Stimulated activated naive CD8-positive, alpha-beta T cell treated with anti-CD3 and anti-CD28 coated beads, Interleukin-15, Interleukin-2, amounts not matched to agents 100 U/mL and 50 U/mL, for 24 hours (primary cell): ENCODE measurements at regions not wholly inside any gene's neighbourhood (a gene's known extent, or its start where the extent isn't known, plus 50 kb on each side); places are given as distances from the start of the nearest gene placed in this dataset.
"Not testable (repeated sequence)": the region's sequence is repeated elsewhere in the genome, so short reads cannot be mapped to it uniquely, and the experiment has no call there.

ENCODE experiments used
- ATAC-seq: fragments of 150-1000 bp; cut with Tn5 transposase; one replicate; pipeline ENCODE4 v1.10.0; 2021
- DNase-seq: peaks from one replicate; pipeline ENCODE4 v3.0.0; 2021

- ATAC-seq (no peak), DNase-seq (no peak)
Observed at GRCh38 chr6:132140189-132140588, 189.0 kb upstream of the CCN2 start.

- DNase-seq, result no peak
- no peak for ATAC-seq
Observed at GRCh38 chr6:132139611-132140010, 188.4 kb upstream of the CCN2 start.

GRCh38 chr6:132136981-132137380, 185.8 kb upstream of the CCN2 start:
- DNase-seq (no peak), ATAC-seq (no peak)

GRCh38 chr6:132135409-132135808, 184.2 kb upstream of the CCN2 start:
- ATAC-seq, result no peak

GRCh38 chr6:132133736-132134445, 182.7 kb upstream of the CCN2 start:
- ATAC-seq (no peak), DNase-seq (no peak)

More at GRCh38 chr6:132135409-132135808, 184.2 kb upstream of the CCN2 start:
- DNase-seq, result no peak

- ATAC-seq, result no peak
- DNase-seq, result no peak
Observed at GRCh38 chr6:132132924-132133639, 181.9 kb upstream of the CCN2 start.

- ATAC-seq (no peak), DNase-seq (no peak)
Observed at GRCh38 chr6:132132422-132132821, 181.2 kb upstream of the CCN2 start.

- DNase-seq (no peak), ATAC-seq (no peak)
Observed at GRCh38 chr6:132131758-132132157, 180.6 kb upstream of the CCN2 start.

- ATAC-seq (no peak), DNase-seq (no peak)
Observed at GRCh38 chr6:132131351-132131750, 180.2 kb upstream of the CCN2 start.

- no peak for ATAC-seq
- DNase-seq, result no peak
Observed at GRCh38 chr6:132130626-132131298, 179.6 kb upstream of the CCN2 start.

- ATAC-seq (no peak), DNase-seq (no peak)
Observed at GRCh38 chr6:132128424-132128823, 177.3 kb upstream of the CCN2 start.

- no peak for ATAC-seq
- DNase-seq, result no peak
Observed at GRCh38 chr6:132126150-132126549, 175.0 kb upstream of the CCN2 start.

- DNase-seq (no peak), ATAC-seq (no peak)
Observed at GRCh38 chr6:132122871-132123270, 171.7 kb upstream of the CCN2 start.

- no peak for ATAC-seq
- DNase-seq, result no peak
Observed at GRCh38 chr6:132122176-132122575, 171.0 kb upstream of the CCN2 start.

GRCh38 chr6:132118144-132118543, 167.0 kb upstream of the CCN2 start:
- DNase-seq, result no peak
- ATAC-seq, result no peak

GRCh38 chr6:132115714-132116366, 164.7 kb upstream of the CCN2 start:
- DNase-seq (no peak), ATAC-seq (no peak)

- DNase-seq, result no peak
Observed at GRCh38 chr6:132114201-132114825, 163.1 kb upstream of the CCN2 start.

GRCh38 chr6:132109752-132110151, 158.6 kb upstream of the CCN2 start:
- not testable (repeated sequence) for DNase-seq, ATAC-seq

More at GRCh38 chr6:132114201-132114825, 163.1 kb upstream of the CCN2 start:
- ATAC-seq, result no peak

- DNase-seq (no peak), ATAC-seq (no peak)
Observed at GRCh38 chr6:132107896-132108295, 156.7 kb upstream of the CCN2 start.

- ATAC-seq, result no peak
- DNase-seq, result no peak
Observed at GRCh38 chr6:132101535-132101934, 150.4 kb upstream of the CCN2 start.

- DNase-seq (no peak), ATAC-seq (no peak)
Observed at GRCh38 chr6:132100388-132100990, 149.3 kb upstream of the CCN2 start.

GRCh38 chr6:132096996-132097395, 145.8 kb upstream of the CCN2 start:
- no peak for DNase-seq
- no peak for ATAC-seq
